ENCODE measurements at regions not wholly inside any gene's neighbourhood (a gene's known extent, or its start where the extent isn't known, plus 50 kb on each side); places are given as distances from the start of the nearest gene placed in this dataset.

- intact Hi-C loops (cut with DNase I) = no loop called here
- no peak overlapping the region for H3K27ac ChIP-seq
- DNase-seq (no peak), ATAC-seq (no peak)
- no peaks in the 10 kb centered on the region for H3K9me3 ChIP-seq
- H3K27me3 ChIP-seq = no peaks in the 10 kb centered on the region
- no peaks in the 10 kb centered on the region for H3K36me3 ChIP-seq
- H3K4me1 ChIP-seq = peaks cover 0 to 5% (median 0%) of the 10 kb centered on the region in 12 donors
- WGBS, 4 donors = 68 to 76% (median 72%) methylated on average over 2 of the region's 2 CpGs
- TF ChIP-seq CTCF (IDR thresholded peaks at IDR 0.05) = no peak
- TF ChIP-seq POLR2A (IDR thresholded peaks at IDR 0.05) = no peak
- H3K4me3 ChIP-seq = no peak overlapping the region
Measured at GRCh38 chr3:28947751-28948150, 333.1 kb upstream of the RBMS3 start.

- Histone ChIP-seq H3K36me3 (no peaks in the 10 kb centered on the region), H3K4me1 (peaks cover 0 to 5% (median 0%) of the 10 kb centered on the region in 12 donors), H3K4me3 (no peak overlapping the region), H3K27me3 (no peaks in the 10 kb centered on the region), H3K9me3 (no peaks in the 10 kb centered on the region), H3K27ac (no peak overlapping the region)
- intact Hi-C loops (cut with DNase I) = no loop called here
- ATAC-seq (no peak), DNase-seq (peak in 1 of 5 donors; percentile 26)
- TF ChIP-seq POLR2A (IDR thresholded peaks at IDR 0.05) (no peak), CTCF (IDR thresholded peaks at IDR 0.05) (no peak)
Measured at GRCh38 chr3:28948685-28949084, 332.2 kb upstream of the RBMS3 start.

- intact Hi-C loops (cut with DNase I) = no loop called here
- WGBS, 4 donors = 98 to 99% (median 98%) methylated on average over 1 of the region's 1 CpG
- no peaks in the 10 kb centered on the region for H3K9me3 ChIP-seq
Measured at GRCh38 chr3:28949580-28949979, 331.3 kb upstream of the RBMS3 start.

GRCh38 chr3:28950614-28951013 is 330.3 kb upstream of the RBMS3 start:
- H3K36me3 ChIP-seq = no peaks in the 10 kb centered on the region
- H3K9me3 ChIP-seq = no peaks in the 10 kb centered on the region
- ATAC-seq (no peak), DNase-seq (no peak)
- intact Hi-C loops (cut with DNase I) = no loop called here
- no peak overlapping the region for H3K27ac ChIP-seq
- H3K4me1 ChIP-seq = peaks cover 0 to 5% (median 0%) of the 10 kb centered on the region in 12 donors
- no peak overlapping the region for H3K4me3 ChIP-seq
- no peaks in the 10 kb centered on the region for H3K27me3 ChIP-seq
- TF ChIP-seq CTCF (IDR thresholded peaks at IDR 0.05) (no peak), POLR2A (IDR thresholded peaks at IDR 0.05) (no peak)

More at GRCh38 chr3:28949580-28949979, 331.3 kb upstream of the RBMS3 start:
- H3K27me3 ChIP-seq = no peaks in the 10 kb centered on the region
- no peaks in the 10 kb centered on the region for H3K36me3 ChIP-seq
- H3K4me3 ChIP-seq = no peak overlapping the region
- TF ChIP-seq POLR2A (IDR thresholded peaks at IDR 0.05) = no peak
- no peak for TF ChIP-seq CTCF (IDR thresholded peaks at IDR 0.05)
- ATAC-seq = no peak
- peaks cover 0 to 5% (median 0%) of the 10 kb centered on the region in 12 donors for H3K4me1 ChIP-seq
- DNase-seq = no peak
- no peak overlapping the region for H3K27ac ChIP-seq

Data from heart left ventricle (tissue), 16 donors.